Stimulated activated CD4-positive, alpha-beta T cell treated with anti-CD3 and anti-CD28 coated beads, Interleukin-4, amount 100 ng/mL, for 4 hours (primary cell): ENCODE measurements at regions not wholly inside any gene's neighbourhood (a gene's known extent, or its start where the extent isn't known, plus 50 kb on each side); places are given as distances from the start of the nearest gene placed in this dataset.
"Not testable (repeated sequence)": the region's sequence is repeated elsewhere in the genome, so short reads cannot be mapped to it uniquely, and the experiment has no call there.

Experiments
- DNase-seq, 2 experiments: peaks; one replicate each; pipeline ENCODE4 v3.0.0-alpha.2; 2020

GRCh38 chr2:120502761-120503160 is 156.8 kb downstream of the INHBB start:
- no peak for DNase-seq

- no peak for DNase-seq
These were observed 157.4 kb downstream of the INHBB start for GRCh38 chr2:120503206-120503792.

- no peak for DNase-seq
These were observed 158.0 kb downstream of the INHBB start for GRCh38 chr2:120503793-120504571.

- no peak for DNase-seq
These were observed 159.2 kb downstream of the INHBB start for GRCh38 chr2:120504936-120505705.

- DNase-seq, result no peak
These were observed 162.7 kb downstream of the INHBB start for GRCh38 chr2:120508567-120509041.

- DNase-seq, result no peak
These were observed 163.4 kb downstream of the INHBB start for GRCh38 chr2:120509213-120509815.

GRCh38 chr2:120509991-120510735 is 164.2 kb downstream of the INHBB start:
- no peak for DNase-seq

GRCh38 chr2:120510751-120511395 is 164.9 kb downstream of the INHBB start:
- DNase-seq, result no peak

GRCh38 chr2:120511536-120511935 is 165.6 kb downstream of the INHBB start:
- no peak for DNase-seq

GRCh38 chr2:120511947-120512710 is 166.2 kb downstream of the INHBB start:
- no peak for DNase-seq

GRCh38 chr2:120513776-120514357 is 167.9 kb downstream of the INHBB start:
- DNase-seq, result no peak

GRCh38 chr2:120514521-120514920 is 168.6 kb downstream of the INHBB start:
- DNase-seq, result no peak

- not testable (repeated sequence) for DNase-seq
These were observed 169.3 kb downstream of the INHBB start for GRCh38 chr2:120515066-120515758.

- DNase-seq, result no peak
These were observed 170.1 kb downstream of the INHBB start for GRCh38 chr2:120515759-120516678.

GRCh38 chr2:120516679-120517314 is 170.9 kb downstream of the INHBB start:
- DNase-seq, result no peak

GRCh38 chr2:120517751-120518469 is 172.0 kb downstream of the INHBB start:
- DNase-seq, result no peak

GRCh38 chr2:120518819-120519218 is 172.9 kb downstream of the INHBB start:
- DNase-seq, result no peak

GRCh38 chr2:120519469-120519868 is 173.5 kb downstream of the INHBB start:
- no peak for DNase-seq
